Gastroesophageal sphincter (tissue), 4 donors: ENCODE measurements at regions not wholly inside any gene's neighbourhood (a gene's known extent, or its start where the extent isn't known, plus 50 kb on each side); places are given as distances from the start of the nearest gene placed in this dataset.

Experiments used
- ATAC-seq: fragments of 150-250 bp; one replicate; pipeline ENCODE4 v1.9.1; 2016; ENCODE audit warnings: mild to moderate bottlenecking, moderate library complexity
- H3K27ac ChIP-seq, 4 donors: fragments of 200-600 bp; sonication (generic) in 3 of 4; 1 replicate in 3 of 4; 2 replicates in 1 of 4; pipeline ENCODE4 v1.5.1; 2016 to 2019
- H3K27me3 ChIP-seq: fragments of 200-600 bp; sonication (generic); one replicate; pipeline ENCODE4 v1.5.1; 2019
- H3K36me3 ChIP-seq, 2 donors: fragments of 200-600 bp; sonication (generic); one replicate each; pipeline ENCODE4 v1.5.1; 2019; ENCODE audit warnings: control low read depth in 1 of 2
- H3K4me1 ChIP-seq, 3 donors: fragments of 200-600 bp; sonication (generic); 1 replicate in 2 of 3; 2 replicates in 1 of 3; pipeline ENCODE4 v1.5.1; 2016 to 2019; ENCODE audit warnings: control low read depth in 2 of 3
- H3K4me3 ChIP-seq, 2 donors: fragments of 200-600 bp; sonication (generic); one replicate each; pipeline ENCODE4 v1.5.1; 2019; ENCODE audit warnings: mild to moderate bottlenecking in 1 of 2, moderate library complexity in 1 of 2
- H3K9me3 ChIP-seq, 3 donors: fragments of 200-600 bp; sonication (generic); one replicate each; pipeline ENCODE4 v1.5.1; 2017 to 2019; ENCODE audit warnings: control low read depth in 2 of 3
- CTCF ChIP-seq, 4 experiments: fragments of 200-600 bp in 2 of 4; fragments of 450-650 bp in 2 of 4; sonication (generic) in 1 of 4; IDR thresholded peaks; one replicate each; pipeline ENCODE4 v1.5.1; 2017 to 2019; ENCODE audit warnings: antibody characterized with exemption in 4 of 4, mild to moderate bottlenecking in 2 of 4, moderate library complexity in 2 of 4
- EP300 ChIP-seq: sonication (generic); formaldehyde crosslinking; IDR thresholded peaks from one replicate; pipeline ENCODE4 v1.6.1; 2017; ENCODE audit warnings: antibody characterized with exemption, mild to moderate bottlenecking
- POLR2A ChIP-seq, 2 donors: fragments of 450-650 bp; IDR thresholded peaks; one replicate each; pipeline ENCODE4 v1.6.1; 2017; ENCODE audit warnings: antibody characterized with exemption in 2 of 2, mild to moderate bottlenecking in 2 of 2, moderate library complexity in 1 of 2
- POLR2AphosphoS5 ChIP-seq: sonication (generic); formaldehyde crosslinking; IDR thresholded peaks from one replicate; pipeline ENCODE4 v1.6.1; 2017; ENCODE audit warnings: antibody characterized with exemption
- WGBS, 2 donors: methylation state at CpG; one replicate each; pipeline ENCODE4 v1.1.5; 2018; ENCODE audit warnings: low coverage in 1 of 2; 5-methylcytosine and 5-hydroxymethylcytosine counted together

- Histone ChIP-seq H3K27ac (no peak overlapping the region), H3K36me3 (no peaks in the 10 kb centered on the region), H3K27me3 (no peaks in the 10 kb centered on the region), H3K9me3 (no peaks in the 10 kb centered on the region), H3K4me1 (peaks cover 0 to 12% (median 0%) of the 10 kb centered on the region in 3 donors), H3K4me3 (no peak overlapping the region)
- TF ChIP-seq POLR2AphosphoS5: no peak
- TF ChIP-seq POLR2A (IDR thresholded peaks at IDR 0.05): no peak
- no peak for TF ChIP-seq CTCF (IDR thresholded peaks at IDR 0.05)
- no peak for TF ChIP-seq EP300
- no peak for ATAC-seq
- WGBS, 2 donors: 33 to 58% methylated on average over 3 of the region's 3 CpGs
Observed at GRCh38 chr5:40383749-40384651, 295.7 kb upstream of the PTGER4 start.

GRCh38 chr5:40381676-40382363 lies 297.9 kb upstream of the PTGER4 start:
- no peak for TF ChIP-seq CTCF (IDR thresholded peaks at IDR 0.05)
- TF ChIP-seq EP300: no peak
- no peak for TF ChIP-seq POLR2A (IDR thresholded peaks at IDR 0.05)
- no peak overlapping the region for H3K27ac ChIP-seq
- WGBS, 2 donors: 93 to 94% methylated on average over 3 to 4 of the region's 4 CpGs
- no peak for ATAC-seq
- no peaks in the 10 kb centered on the region for H3K9me3 ChIP-seq
- no peaks in the 10 kb centered on the region for H3K36me3 ChIP-seq
- no peaks in the 10 kb centered on the region for H3K27me3 ChIP-seq
- H3K4me3 ChIP-seq: no peak overlapping the region
- peaks cover 0 to 12% (median 0%) of the 10 kb centered on the region in 3 donors for H3K4me1 ChIP-seq

GRCh38 chr5:40381016-40381415 lies 298.7 kb upstream of the PTGER4 start:
- no peaks in the 10 kb centered on the region for H3K9me3 ChIP-seq
- no peak overlapping the region for H3K4me3 ChIP-seq
- H3K27me3 ChIP-seq: no peaks in the 10 kb centered on the region
- TF ChIP-seq CTCF (IDR thresholded peaks at IDR 0.05) (no peak), POLR2A (IDR thresholded peaks at IDR 0.05) (no peak), POLR2AphosphoS5 (no peak), EP300 (no peak)
- no peaks in the 10 kb centered on the region for H3K36me3 ChIP-seq
- 78 to 86% methylated on average over 2 to 3 of the region's 4 CpGs for WGBS, 2 donors
- no peak for ATAC-seq
- no peak overlapping the region for H3K27ac ChIP-seq
- H3K4me1 ChIP-seq: peaks cover 0 to 12% (median 0%) of the 10 kb centered on the region in 3 donors

- no peak for ATAC-seq
Observed at GRCh38 chr5:40378396-40379177, 301.1 kb upstream of the PTGER4 start.

More at GRCh38 chr5:40378396-40379177, 301.1 kb upstream of the PTGER4 start:
- Histone ChIP-seq H3K27ac (no peak overlapping the region), H3K4me3 (no peak overlapping the region), H3K9me3 (no peaks in the 10 kb centered on the region), H3K4me1 (no peaks in the 10 kb centered on the region), H3K27me3 (no peaks in the 10 kb centered on the region), H3K36me3 (no peaks in the 10 kb centered on the region)
- WGBS, 2 donors: 77 to 86% methylated on average over 6 of the region's 6 CpGs
- TF ChIP-seq CTCF (IDR thresholded peaks at IDR 0.05) (no peak), POLR2AphosphoS5 (no peak), POLR2A (IDR thresholded peaks at IDR 0.05) (no peak), EP300 (no peak)
